Right lobe of liver (tissue), 6 donors: ENCODE measurements at regions not wholly inside any gene's neighbourhood (a gene's known extent, or its start where the extent isn't known, plus 50 kb on each side); places are given as distances from the start of the nearest gene placed in this dataset.

Source experiments
- ATAC-seq, 4 donors: fragments of 200-7000 bp; cut with Tn5 transposase; one replicate each; pipeline ENCODE4 v1.9.1; 2020; ENCODE audit warnings: mild to moderate bottlenecking in 4 of 4, moderate library complexity in 4 of 4
- DNase-seq, 3 donors: peaks; one replicate each; pipeline ENCODE4 v3.0.0-alpha.2; 2020
- H3K27ac ChIP-seq, 3 donors: fragments of 200-600 bp; one replicate each; pipeline ENCODE4 v1.8.0; 2022
- H3K27me3 ChIP-seq, 2 donors: fragments of 200-600 bp; one replicate each; pipeline ENCODE4 v1.8.0; 2022
- H3K36me3 ChIP-seq, 4 donors: fragments of 200-600 bp; sonication (generic) in 1 of 4; one replicate each; pipeline versions ENCODE4 v1.5.1 to v1.8.0; 2017 to 2022; ENCODE audit warnings: control low read depth in 1 of 4
- H3K4me1 ChIP-seq, 4 donors: fragments of 200-600 bp; sonication (generic) in 1 of 4; one replicate each; pipeline versions ENCODE4 v1.5.1 to v1.8.0; 2017 to 2022; ENCODE audit warnings: control low read depth in 1 of 4
- H3K4me3 ChIP-seq, 3 donors: fragments of 200-600 bp; one replicate each; pipeline ENCODE4 v1.8.0; 2022
- H3K9me3 ChIP-seq, 4 donors: fragments of 200-600 bp; sonication (generic) in 1 of 4; one replicate each; pipeline versions ENCODE4 v1.5.1 to v1.8.0; 2017 to 2022; ENCODE audit warnings: control low read depth in 1 of 4
- CTCF ChIP-seq, 4 donors: fragments of 200-600 bp in 3 of 4; fragments of 450-650 bp in 1 of 4; IDR thresholded peaks; one replicate each; pipeline versions ENCODE4 v1.5.1 to v1.8.0; 2016 to 2022; ENCODE audit warnings: antibody characterized with exemption in 4 of 4, mild to moderate bottlenecking in 2 of 4
- POLR2A ChIP-seq: fragments of 450-650 bp; IDR thresholded peaks from one replicate; pipeline ENCODE4 v1.6.1; 2017; ENCODE audit warnings: antibody characterized with exemption, mild to moderate bottlenecking
- whole genome bisulfite sequencing: methylation state at CpG from one replicate; pipeline ENCODE4 v1.1.6; 2018; ENCODE audit warnings: low coverage, low lambda C conversion rate; ENCODE audit not compliant: insufficient coverage; ENCODE audit errors: missing lambda C conversion rate; 5-methylcytosine and 5-hydroxymethylcytosine counted together
- intact Hi-C, 2 donors: fragments of 100-400 bp; cut with DNase I; formaldehyde crosslinking; loops; one replicate each; pipeline versions ENCODE4 v1.11.2 to v1.14.1; 2022
- donor health status: DM: no; HTN: yes; CAD: no.
- donor health status: DM: no; HTN: no; CAD: no.
- donor health status: DM: no; HTN: no; CAD: no.
- donor health status: DM: no; HTN: yes; CAD: no.
- donor health status: DM: no; HTN: yes; CAD: no.

GRCh38 chr5:169354921-169355320 lies 54.0 kb upstream of the SLIT3 start:
- no peaks in the 10 kb centered on the region for H3K9me3 ChIP-seq
- TF ChIP-seq CTCF (IDR thresholded peaks at IDR 0.05) (no peak), POLR2A (no peak)
- H3K4me1 ChIP-seq: no peaks in the 10 kb centered on the region
- WGBS: 19% methylated on average over 2 of the region's 2 CpGs
- ATAC-seq (no peak), DNase-seq (no peak)
- no peaks in the 10 kb centered on the region for H3K36me3 ChIP-seq
- H3K27me3 ChIP-seq: no peaks in the 10 kb centered on the region
- no peak overlapping the region for H3K27ac ChIP-seq
- intact Hi-C loops: no loop called here
- H3K4me3 ChIP-seq: no peak overlapping the region

GRCh38 chr5:169354263-169354662 lies 53.3 kb upstream of the SLIT3 start:
- no peaks in the 10 kb centered on the region for H3K9me3 ChIP-seq
- ATAC-seq (no peak), DNase-seq (no peak)
- no peak for TF ChIP-seq CTCF (IDR thresholded peaks at IDR 0.05)
- no peak for TF ChIP-seq POLR2A
- no peaks in the 10 kb centered on the region for H3K27me3 ChIP-seq
- WGBS: 60% methylated on average over 1 of the region's 1 CpG
- H3K36me3 ChIP-seq: no peaks in the 10 kb centered on the region
- H3K27ac ChIP-seq: no peak overlapping the region
- no peaks in the 10 kb centered on the region for H3K4me1 ChIP-seq
- intact Hi-C loops: no loop called here
- no peak overlapping the region for H3K4me3 ChIP-seq

- Histone ChIP-seq H3K4me3 (no peak overlapping the region), H3K4me1 (no peaks in the 10 kb centered on the region), H3K9me3 (no peaks in the 10 kb centered on the region), H3K27me3 (no peaks in the 10 kb centered on the region), H3K36me3 (no peaks in the 10 kb centered on the region), H3K27ac (no peak overlapping the region)
- ATAC-seq: no peak
- TF ChIP-seq POLR2A (no peak), CTCF (IDR thresholded peaks at IDR 0.05) (no peak)
- no peak for DNase-seq
- 53% methylated on average over 7 of the region's 7 CpGs for WGBS
- intact Hi-C loops: no loop called here
These were observed 52.0 kb upstream of the SLIT3 start for GRCh38 chr5:169352901-169353300.

- 53% methylated on average over 3 of the region's 3 CpGs for WGBS
- no peak for ATAC-seq
- Histone ChIP-seq H3K4me3 (no peak overlapping the region), H3K36me3 (no peaks in the 10 kb centered on the region), H3K27ac (no peak overlapping the region), H3K9me3 (no peaks in the 10 kb centered on the region), H3K4me1 (no peaks in the 10 kb centered on the region), H3K27me3 (no peaks in the 10 kb centered on the region)
- intact Hi-C loops: no loop called here
- TF ChIP-seq CTCF (IDR thresholded peaks at IDR 0.05) (no peak), POLR2A (no peak)
- no peak for DNase-seq
These were observed 50.8 kb upstream of the SLIT3 start for GRCh38 chr5:169351721-169352120.

- H3K27me3 ChIP-seq: no peaks in the 10 kb centered on the region
- no peak for TF ChIP-seq CTCF (IDR thresholded peaks at IDR 0.05)
- TF ChIP-seq POLR2A: no peak
- H3K4me3 ChIP-seq: no peak overlapping the region
- no peaks in the 10 kb centered on the region for H3K36me3 ChIP-seq
- ATAC-seq (no peak), DNase-seq (no peak)
- intact Hi-C loops: no loop called here
- no peak overlapping the region for H3K27ac ChIP-seq
- 21% methylated on average over 7 of the region's 7 CpGs for whole genome bisulfite sequencing
- H3K9me3 ChIP-seq: no peaks in the 10 kb centered on the region
- no peaks in the 10 kb centered on the region for H3K4me1 ChIP-seq
These were observed 49.9 kb upstream of the SLIT3 start for GRCh38 chr5:169350759-169351240.
